Activated CD4-positive, CD25-positive, alpha-beta regulatory T cell (primary cell): ENCODE measurements at regions not wholly inside any gene's neighbourhood (a gene's known extent, or its start where the extent isn't known, plus 50 kb on each side); places are given as distances from the start of the nearest gene placed in this dataset.

Source experiments
- DNase-seq, 4 experiments: peaks; one replicate each; lab custom pipeline; 2025; lab: John Stamatoyannopoulos, UW

DNA sequence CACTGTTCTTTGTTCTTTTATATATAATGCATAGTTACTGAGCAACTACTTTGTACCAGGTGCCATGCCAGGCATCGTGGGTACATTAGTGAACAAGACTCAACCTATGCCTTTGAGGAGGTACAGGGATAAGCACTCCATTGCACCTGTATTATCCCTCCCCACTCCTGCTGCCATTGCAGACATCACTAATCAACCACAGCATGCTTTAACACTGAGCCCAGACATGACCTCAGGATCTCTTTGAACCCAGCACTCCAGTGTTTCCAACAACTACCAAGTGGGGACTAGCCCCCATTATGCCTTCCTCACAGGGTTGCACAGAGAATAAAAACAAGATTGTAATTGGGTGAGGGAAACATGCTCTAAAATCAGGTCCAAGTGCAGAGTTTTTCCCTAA lies 60.5 kb upstream of the COL13A1 start:
- no peak for DNase-seq

DNA sequence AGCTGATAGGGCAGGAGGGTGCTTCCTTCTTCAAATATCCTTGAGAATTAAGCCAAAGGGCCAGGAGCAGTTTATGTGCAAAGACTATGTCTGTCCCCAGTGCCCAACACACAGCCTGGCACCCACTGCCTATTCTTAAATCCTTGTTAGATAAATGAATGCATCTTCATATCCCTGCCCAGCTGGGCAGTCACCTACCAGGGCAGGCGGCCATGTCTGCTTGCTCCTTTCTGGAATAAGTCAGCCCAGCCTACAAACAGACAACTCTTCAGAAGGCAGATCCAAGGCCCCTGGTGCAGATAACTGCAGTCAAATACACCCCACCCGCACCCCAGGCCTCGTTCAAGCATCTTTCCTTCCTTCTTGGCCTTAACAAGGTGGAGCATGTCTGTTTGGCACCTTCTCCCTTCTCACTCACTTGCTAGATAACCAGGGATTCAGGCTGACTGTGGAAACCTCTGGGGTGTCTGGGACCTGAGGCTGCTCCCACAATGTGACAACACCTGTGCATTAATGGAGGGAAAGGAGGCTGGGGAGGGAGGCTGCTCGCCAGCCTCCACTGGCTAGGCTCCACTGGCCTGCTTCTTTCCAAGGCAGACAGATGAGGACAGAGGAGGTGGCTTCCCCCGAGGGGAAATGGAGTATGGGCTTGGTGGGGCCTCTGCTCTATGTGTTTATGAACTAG lies 59.9 kb upstream of the COL13A1 start:
- DNase-seq = no peak

DNA sequence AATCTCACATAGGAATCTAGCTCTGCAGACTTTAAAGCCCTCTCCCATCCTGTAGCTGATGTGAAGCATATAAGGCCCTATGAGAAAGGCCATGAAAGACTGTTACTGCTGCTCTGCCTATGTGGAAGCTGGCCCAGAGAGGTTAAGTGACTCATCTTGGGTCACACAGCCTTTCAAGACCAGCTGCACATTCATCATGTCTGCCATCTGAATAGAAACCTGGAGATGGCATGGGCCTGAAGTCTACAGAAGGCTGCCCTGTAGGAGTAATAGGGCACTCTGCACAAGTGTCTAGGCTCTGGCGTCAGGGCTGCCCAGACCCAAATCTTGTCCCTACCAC lies 59.4 kb upstream of the COL13A1 start:
- no peak for DNase-seq

DNA sequence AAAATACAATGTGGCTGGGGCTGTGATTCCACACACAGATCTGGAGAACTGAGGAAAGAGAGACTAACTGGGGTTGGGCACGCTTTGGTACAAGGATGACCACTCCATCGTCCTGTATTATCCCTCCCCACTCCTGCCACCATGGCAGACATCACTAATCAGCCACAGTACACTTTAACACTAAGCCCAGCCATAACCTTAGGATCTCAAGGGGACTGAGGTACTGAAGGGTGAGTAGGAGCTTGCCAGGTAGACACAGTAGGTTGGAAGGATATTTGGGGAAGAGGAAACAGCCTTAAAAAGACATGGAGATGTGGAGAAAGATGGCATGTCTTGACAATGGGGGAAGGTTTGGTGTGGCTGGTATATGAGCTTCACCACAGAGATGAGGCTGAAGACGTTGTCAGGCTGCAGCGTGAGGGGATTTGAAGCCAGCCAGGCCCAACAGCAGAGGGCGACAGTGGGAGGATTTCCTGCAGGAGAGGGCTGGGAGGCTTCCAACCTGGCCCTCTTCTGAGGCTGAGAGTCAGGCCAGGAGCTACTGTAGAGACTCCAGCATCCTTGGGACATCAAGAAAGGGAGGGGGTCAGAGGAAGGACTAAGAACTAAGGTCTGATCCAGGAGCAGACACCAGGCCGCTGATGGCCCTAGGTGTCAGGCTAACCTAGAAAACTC lies 58.6 kb upstream of the COL13A1 start:
- DNase-seq = no peak

DNA sequence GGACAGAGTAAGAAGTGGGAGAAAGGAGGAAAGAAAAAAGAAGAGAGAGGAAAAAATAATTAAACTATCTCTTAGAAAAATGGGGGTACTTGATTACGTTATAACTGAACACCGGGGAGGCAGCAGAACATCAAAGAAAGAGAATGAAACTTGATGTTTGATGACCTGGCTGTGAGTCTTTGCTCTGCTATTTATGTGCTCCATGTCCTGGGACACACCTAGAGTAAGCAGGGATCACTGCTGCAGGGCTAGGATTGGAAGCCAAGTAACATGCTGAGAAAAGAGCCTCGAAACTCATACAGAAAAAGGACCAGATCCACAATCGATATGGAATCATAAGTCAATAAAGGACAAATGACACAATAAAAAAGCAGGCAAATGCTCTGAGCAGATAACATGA lies 56.7 kb upstream of the COL13A1 start:
- no peak for DNase-seq

DNA sequence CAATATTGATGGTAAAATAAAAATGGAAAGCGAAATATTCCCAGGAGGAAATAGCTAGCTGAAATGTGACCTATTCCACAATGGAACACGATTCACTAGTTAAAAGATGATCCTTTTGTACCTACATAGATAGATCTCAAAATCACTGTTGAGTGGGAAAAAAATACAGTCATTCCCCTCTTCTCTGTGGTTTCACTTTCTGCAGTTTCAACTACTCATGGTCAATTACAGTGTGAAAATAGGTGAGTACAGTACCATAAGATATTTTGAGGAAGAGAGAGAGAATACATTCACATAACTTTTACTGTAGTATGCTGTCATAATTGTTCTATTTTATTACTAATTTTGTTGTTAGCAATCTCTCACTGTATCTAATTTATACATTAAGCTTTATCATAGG lies 56.0 kb upstream of the COL13A1 start:
- DNase-seq = no peak

DNA sequence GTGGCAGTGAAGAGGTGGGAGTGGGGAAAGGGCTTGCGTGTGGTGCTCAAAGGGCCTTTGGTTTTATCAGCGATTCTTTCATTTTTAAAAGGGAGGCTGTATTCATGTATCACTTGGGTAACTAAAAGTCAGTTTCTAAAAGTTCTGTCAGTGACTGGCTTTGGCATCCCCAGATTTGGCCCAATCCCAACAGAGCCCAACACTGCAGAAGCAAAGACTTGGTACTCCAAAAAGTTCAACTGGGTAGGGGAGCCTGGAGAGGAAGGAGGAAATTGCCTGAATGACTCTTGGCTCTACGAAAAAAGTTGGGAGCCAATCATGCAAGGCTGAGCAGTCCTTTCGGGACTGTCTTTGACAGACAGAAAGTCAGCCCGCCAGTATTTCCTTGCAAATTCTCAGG lies 54.5 kb upstream of the COL13A1 start:
- DNase-seq = no peak

DNA sequence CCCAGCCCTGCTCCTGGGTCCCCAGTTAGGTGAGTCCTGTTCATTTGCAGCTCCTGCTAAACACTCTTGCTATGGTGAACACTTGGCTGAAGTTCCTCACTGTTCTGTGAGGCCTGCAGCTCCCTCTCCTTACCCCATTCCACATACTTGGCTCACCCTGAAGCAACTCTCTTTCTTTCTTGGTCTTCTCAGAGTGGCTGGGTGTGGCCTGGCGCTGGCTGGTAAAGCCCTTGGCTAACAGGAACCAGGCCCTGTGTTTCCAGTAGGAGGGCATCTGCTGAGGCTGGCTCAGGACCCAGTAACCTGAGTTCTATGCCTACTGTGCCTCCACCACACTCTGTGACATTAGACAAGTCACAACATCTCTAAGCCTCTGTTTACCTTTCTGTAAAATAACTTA lies 53.1 kb upstream of the COL13A1 start:
- DNase-seq = no peak

DNA sequence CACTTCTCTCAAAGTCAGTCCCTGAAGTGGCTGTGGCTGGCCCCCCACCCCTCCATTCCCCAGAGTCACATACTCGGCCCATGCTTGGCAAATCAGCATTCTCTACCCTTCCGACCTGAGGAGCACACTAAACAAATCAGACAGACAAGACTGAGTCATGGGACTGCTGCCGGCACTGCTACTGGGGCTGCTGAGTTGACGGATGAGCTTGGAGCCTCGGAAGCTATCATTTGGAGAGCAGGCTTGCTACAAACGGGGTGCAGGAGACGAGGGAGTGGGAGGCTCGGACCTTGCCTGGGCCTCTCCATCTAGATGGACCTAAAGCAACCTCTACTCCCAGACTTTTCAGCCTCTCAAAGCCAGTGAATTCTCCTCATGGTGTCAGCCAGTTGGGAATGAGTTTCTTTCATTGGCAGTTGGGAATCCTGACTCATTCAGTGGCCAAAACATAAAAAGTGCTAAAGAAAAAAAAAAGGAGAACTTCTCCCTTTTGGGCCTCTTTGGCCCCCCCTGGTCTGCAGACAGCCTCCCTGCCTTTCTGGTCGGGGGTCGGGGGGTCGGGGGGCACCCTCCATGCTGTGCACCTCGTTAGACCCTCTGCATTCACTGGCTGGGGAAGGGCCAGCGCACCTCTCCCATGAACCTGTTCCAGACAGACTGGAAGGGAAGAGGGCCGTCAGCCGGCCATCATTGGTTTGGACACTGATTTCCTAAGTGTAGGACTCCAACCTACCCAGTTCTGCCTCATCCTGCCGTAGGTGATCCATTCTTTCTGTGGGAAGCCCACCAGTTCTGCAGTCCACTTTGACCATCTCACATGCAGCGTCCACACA lies 52.3 kb upstream of the COL13A1 start:
- no peak for DNase-seq

DNA sequence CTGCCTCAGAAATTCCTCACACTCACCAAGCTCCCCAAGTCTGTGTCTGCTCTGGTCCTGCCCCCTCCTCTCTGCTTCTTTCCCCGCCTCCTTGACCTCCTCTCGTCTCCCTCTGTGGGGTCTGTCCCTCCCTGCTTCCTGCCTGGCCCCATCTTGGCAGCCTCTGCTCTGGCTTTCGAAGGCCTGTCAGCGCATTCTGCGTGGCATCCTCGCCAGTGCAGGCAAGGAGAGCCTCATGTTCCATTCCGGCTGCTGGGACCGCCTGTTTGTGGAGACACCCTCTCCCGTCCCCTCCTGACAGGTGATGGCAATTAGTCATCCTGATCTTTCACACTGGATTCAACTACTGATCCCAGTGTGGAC lies 51.7 kb upstream of the COL13A1 start:
- DNase-seq = no peak

DNA sequence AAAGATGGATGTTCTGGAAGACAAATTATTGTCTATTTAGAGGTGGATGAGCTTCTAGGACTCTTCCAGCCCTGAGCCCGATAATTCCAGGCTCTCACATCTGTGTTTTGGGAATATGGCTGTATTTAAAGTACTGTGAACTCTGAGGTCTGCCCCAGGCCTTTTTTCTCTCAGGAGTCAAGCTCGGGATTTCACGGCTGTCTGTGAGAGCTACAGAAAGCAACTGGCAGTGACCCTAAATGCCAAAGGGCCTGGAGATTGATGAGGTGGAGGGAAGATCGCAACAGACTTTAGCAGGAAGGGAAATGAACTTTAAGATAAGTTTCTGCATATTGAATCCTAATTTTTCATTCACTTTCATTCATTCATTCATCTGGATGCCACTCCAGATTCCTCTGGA lies 51.0 kb upstream of the COL13A1 start:
- no peak for DNase-seq

DNA sequence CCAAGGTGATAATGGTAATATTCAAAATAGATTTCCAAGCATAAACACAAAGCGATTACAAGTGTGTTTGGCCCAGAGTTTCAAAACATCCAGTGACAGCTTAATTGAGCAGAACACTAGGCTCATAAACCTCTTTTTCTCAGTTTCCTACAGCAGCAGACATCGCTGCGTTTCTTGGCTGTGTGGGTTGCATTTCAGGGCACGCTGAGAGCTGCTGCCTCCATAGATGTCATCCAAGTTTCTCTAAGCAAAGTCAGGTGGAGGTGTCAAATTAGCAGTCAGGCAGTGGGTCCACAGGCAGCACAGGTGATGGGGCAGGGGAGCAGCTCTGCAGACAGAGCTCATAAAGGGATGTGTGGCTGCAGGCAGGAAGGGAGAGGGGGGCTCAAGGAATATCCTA lies 50.5 kb upstream of the COL13A1 start:
- no peak for DNase-seq
